Activated naive CD4-positive, alpha-beta T cell treated with anti-CD3 and anti-CD28 coated beads, Interleukin-2, amount 50 U/mL, for 24 hours (primary cell): ENCODE measurements at regions not wholly inside any gene's neighbourhood (a gene's known extent, or its start where the extent isn't known, plus 50 kb on each side); places are given as distances from the start of the nearest gene placed in this dataset.
"Not testable (repeated sequence)": the region's sequence is repeated elsewhere in the genome, so short reads cannot be mapped to it uniquely, and the experiment has no call there.

ENCODE experiments used
- H3K27ac Mint-ChIP-seq: one replicate; pipeline ENCODE4 v1.8.0; 2021; ENCODE audit warnings: mild to moderate bottlenecking, mixed read lengths
- H3K27me3 Mint-ChIP-seq: one replicate; pipeline ENCODE4 v1.8.0; 2021; ENCODE audit warnings: mixed read lengths
- H3K36me3 Mint-ChIP-seq: one replicate; pipeline ENCODE4 v1.8.0; 2021; ENCODE audit warnings: mixed read lengths
- H3K4me1 Mint-ChIP-seq: one replicate; pipeline ENCODE4 v1.8.0; 2021; ENCODE audit warnings: mixed read lengths
- H3K4me3 Mint-ChIP-seq: one replicate; pipeline ENCODE4 v1.8.0; 2021; ENCODE audit warnings: mild to moderate bottlenecking, mixed read lengths
- H3K9me3 Mint-ChIP-seq: one replicate; pipeline ENCODE4 v1.8.0; 2021; ENCODE audit warnings: mixed read lengths

GRCh38 chr14:100423317-100424010, 100.3 kb downstream of the SLC25A47 start:
- Mint-ChIP-seq H3K27ac (no peak overlapping the region), H3K4me3 (no peak overlapping the region), H3K9me3 (no peaks in the 10 kb centered on the region), H3K4me1 (peaks cover 21% of the 10 kb centered on the region), H3K36me3 (peaks cover 4% of the 10 kb centered on the region), H3K27me3 (no peaks in the 10 kb centered on the region)

- Mint-ChIP-seq H3K27ac (peak overlapping the region; percentile 6), H3K27me3 (no peaks in the 10 kb centered on the region), H3K4me3 (no peak overlapping the region), H3K4me1 (peaks cover 18% of the 10 kb centered on the region), H3K9me3 (no peaks in the 10 kb centered on the region), H3K36me3 (peaks cover 2% of the 10 kb centered on the region)
These were observed 101.6 kb downstream of the SLC25A47 start for GRCh38 chr14:100424504-100425428.

GRCh38 chr14:100425429-100425827, 102.3 kb downstream of the SLC25A47 start:
- H3K27ac Mint-ChIP-seq, result no peak overlapping the region
- no peak overlapping the region for H3K4me3 Mint-ChIP-seq
- no peaks in the 10 kb centered on the region for H3K9me3 Mint-ChIP-seq
- H3K4me1 Mint-ChIP-seq, result peaks cover 12% of the 10 kb centered on the region
- peaks cover 1% of the 10 kb centered on the region for H3K36me3 Mint-ChIP-seq
- H3K27me3 Mint-ChIP-seq, result no peaks in the 10 kb centered on the region

- no peak overlapping the region for H3K27ac Mint-ChIP-seq
- H3K27me3 Mint-ChIP-seq, result no peaks in the 10 kb centered on the region
- no peak overlapping the region for H3K4me3 Mint-ChIP-seq
- H3K9me3 Mint-ChIP-seq, result no peaks in the 10 kb centered on the region
- H3K4me1 Mint-ChIP-seq, result peaks cover 12% of the 10 kb centered on the region
- peaks cover 3% of the 10 kb centered on the region for H3K36me3 Mint-ChIP-seq
These were observed 103.2 kb downstream of the SLC25A47 start for GRCh38 chr14:100426314-100426713.

GRCh38 chr14:100427166-100427565, 104.0 kb downstream of the SLC25A47 start:
- H3K36me3 Mint-ChIP-seq, result peaks cover 3% of the 10 kb centered on the region
- H3K4me1 Mint-ChIP-seq, result peaks cover 12% of the 10 kb centered on the region
- no peaks in the 10 kb centered on the region for H3K9me3 Mint-ChIP-seq
- H3K27me3 Mint-ChIP-seq, result no peaks in the 10 kb centered on the region
- no peak overlapping the region for H3K4me3 Mint-ChIP-seq
- no peak overlapping the region for H3K27ac Mint-ChIP-seq

- Mint-ChIP-seq H3K4me3 (no peak overlapping the region), H3K27ac (peak overlapping the region; percentile 65), H3K4me1 (peaks cover 12% of the 10 kb centered on the region), H3K36me3 (peaks cover 6% of the 10 kb centered on the region), H3K9me3 (no peaks in the 10 kb centered on the region), H3K27me3 (no peaks in the 10 kb centered on the region)
These were observed 105.6 kb downstream of the SLC25A47 start for GRCh38 chr14:100428727-100429126.

GRCh38 chr14:100429537-100429936, 106.4 kb downstream of the SLC25A47 start:
- H3K36me3 Mint-ChIP-seq, result peaks cover 6% of the 10 kb centered on the region
- H3K27me3 Mint-ChIP-seq, result no peaks in the 10 kb centered on the region
- no peak overlapping the region for H3K27ac Mint-ChIP-seq
- no peaks in the 10 kb centered on the region for H3K9me3 Mint-ChIP-seq
- H3K4me3 Mint-ChIP-seq, result no peak overlapping the region
- peaks cover 12% of the 10 kb centered on the region for H3K4me1 Mint-ChIP-seq

- peaks cover 7% of the 10 kb centered on the region for H3K4me1 Mint-ChIP-seq
- H3K36me3 Mint-ChIP-seq, result peaks cover 6% of the 10 kb centered on the region
- no peaks in the 10 kb centered on the region for H3K9me3 Mint-ChIP-seq
- H3K27ac Mint-ChIP-seq, result no peak overlapping the region
- no peaks in the 10 kb centered on the region for H3K27me3 Mint-ChIP-seq
- H3K4me3 Mint-ChIP-seq, result no peak overlapping the region
These were observed 107.4 kb downstream of the SLC25A47 start for GRCh38 chr14:100430571-100430970.

- H3K9me3 Mint-ChIP-seq, H3K27me3 Mint-ChIP-seq, H3K4me3 Mint-ChIP-seq, H3K27ac Mint-ChIP-seq, H3K36me3 Mint-ChIP-seq: not testable (repeated sequence)
- peaks cover 11% of the 10 kb centered on the region for H3K4me1 Mint-ChIP-seq
These were observed 108.3 kb downstream of the SLC25A47 start for GRCh38 chr14:100431461-100431860.

GRCh38 chr14:100432652-100433427, 109.7 kb downstream of the SLC25A47 start:
- no peaks in the 10 kb centered on the region for H3K9me3 Mint-ChIP-seq

GRCh38 chr14:100433428-100433814, 110.3 kb downstream of the SLC25A47 start:
- Mint-ChIP-seq H3K27me3 (no peaks in the 10 kb centered on the region), H3K9me3 (no peaks in the 10 kb centered on the region), H3K4me1 (peaks cover 17% of the 10 kb centered on the region), H3K27ac (no peak overlapping the region), H3K4me3 (no peak overlapping the region), H3K36me3 (peaks cover 6% of the 10 kb centered on the region)

More at GRCh38 chr14:100432652-100433427, 109.7 kb downstream of the SLC25A47 start:
- H3K36me3 Mint-ChIP-seq, result peaks cover 6% of the 10 kb centered on the region
- H3K4me3 Mint-ChIP-seq, result no peak overlapping the region
- H3K4me1 Mint-ChIP-seq, result peaks cover 12% of the 10 kb centered on the region
- no peak overlapping the region for H3K27ac Mint-ChIP-seq
- no peaks in the 10 kb centered on the region for H3K27me3 Mint-ChIP-seq

GRCh38 chr14:100434033-100434601, 111.0 kb downstream of the SLC25A47 start:
- Mint-ChIP-seq H3K36me3 (peaks cover 6% of the 10 kb centered on the region), H3K27me3 (no peaks in the 10 kb centered on the region), H3K27ac (no peak overlapping the region), H3K4me1 (peaks cover 22% of the 10 kb centered on the region), H3K9me3 (no peaks in the 10 kb centered on the region), H3K4me3 (no peak overlapping the region)

GRCh38 chr14:100434911-100435438, 111.8 kb downstream of the SLC25A47 start:
- Mint-ChIP-seq H3K27ac (no peak overlapping the region), H3K4me1 (peaks cover 31% of the 10 kb centered on the region), H3K4me3 (no peak overlapping the region), H3K36me3 (peaks cover 6% of the 10 kb centered on the region), H3K27me3 (no peaks in the 10 kb centered on the region), H3K9me3 (no peaks in the 10 kb centered on the region)

GRCh38 chr14:100435459-100435858, 112.3 kb downstream of the SLC25A47 start:
- Mint-ChIP-seq H3K27me3 (no peaks in the 10 kb centered on the region), H3K4me3 (no peak overlapping the region), H3K9me3 (no peaks in the 10 kb centered on the region), H3K36me3 (peaks cover 5% of the 10 kb centered on the region), H3K27ac (no peak overlapping the region), H3K4me1 (peaks cover 36% of the 10 kb centered on the region)
